NCI-H2227 treated with DMSO at 0.1 percent for 48 hours (cell line): ENCODE measurements at regions not wholly inside any gene's neighbourhood (a gene's known extent, or its start where the extent isn't known, plus 50 kb on each side); places are given as distances from the start of the nearest gene placed in this dataset.
"Not testable (repeated sequence)": the region's sequence is repeated elsewhere in the genome, so short reads cannot be mapped to it uniquely, and the experiment has no call there.

Experiments
- DNase-seq: peaks from one replicate; lab custom pipeline; 2025; lab: John Stamatoyannopoulos, UW

DNA sequence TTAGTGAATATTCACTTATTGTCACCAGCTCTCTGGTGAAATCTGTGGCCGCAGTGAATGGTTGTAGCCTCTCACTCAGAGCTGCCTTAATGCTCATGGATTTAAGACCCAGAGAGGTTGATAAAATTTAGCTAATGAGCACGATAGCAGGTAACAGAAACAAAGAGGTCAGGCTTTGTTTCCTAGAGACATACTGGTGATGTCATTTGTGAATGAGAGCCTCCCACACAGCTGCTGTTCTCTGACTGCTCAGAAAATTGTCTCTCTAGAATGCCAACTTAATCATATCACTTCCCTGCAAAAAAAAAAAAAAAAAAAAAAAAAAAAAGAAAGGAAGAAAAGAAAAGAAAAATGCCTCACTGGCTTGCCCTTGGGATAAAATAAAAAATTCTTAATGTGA, 411.7 kb upstream of the MYT1L start:
- DNase-seq, result no peak

DNA sequence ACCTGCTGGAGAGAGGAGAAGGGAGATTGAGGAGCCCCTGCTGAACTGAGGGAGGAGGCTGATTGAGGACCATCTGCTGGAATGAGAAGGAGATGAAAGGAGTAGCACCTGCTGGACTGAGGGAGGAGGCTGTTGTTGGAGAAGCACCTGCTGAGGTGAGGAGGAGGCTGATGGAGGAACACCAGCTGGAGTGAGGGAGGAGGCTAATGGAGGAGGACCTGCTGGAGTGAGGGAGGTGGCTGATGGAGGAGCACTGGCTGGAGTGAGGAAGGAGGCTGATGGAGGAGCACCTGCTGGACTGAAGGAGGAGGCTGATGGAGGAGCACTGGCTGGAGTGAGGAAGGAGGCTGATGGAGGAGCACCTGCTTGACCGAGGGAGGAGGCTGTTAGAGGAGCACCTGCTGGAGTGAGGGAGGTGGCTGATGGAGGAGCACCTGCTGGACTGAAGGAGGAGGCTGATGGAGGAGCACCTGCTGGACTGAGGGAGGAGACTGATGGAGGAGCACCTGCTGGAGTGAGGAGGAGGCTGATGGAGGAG, 409.2 kb upstream of the MYT1L start:
- DNase-seq, result no peak

DNA sequence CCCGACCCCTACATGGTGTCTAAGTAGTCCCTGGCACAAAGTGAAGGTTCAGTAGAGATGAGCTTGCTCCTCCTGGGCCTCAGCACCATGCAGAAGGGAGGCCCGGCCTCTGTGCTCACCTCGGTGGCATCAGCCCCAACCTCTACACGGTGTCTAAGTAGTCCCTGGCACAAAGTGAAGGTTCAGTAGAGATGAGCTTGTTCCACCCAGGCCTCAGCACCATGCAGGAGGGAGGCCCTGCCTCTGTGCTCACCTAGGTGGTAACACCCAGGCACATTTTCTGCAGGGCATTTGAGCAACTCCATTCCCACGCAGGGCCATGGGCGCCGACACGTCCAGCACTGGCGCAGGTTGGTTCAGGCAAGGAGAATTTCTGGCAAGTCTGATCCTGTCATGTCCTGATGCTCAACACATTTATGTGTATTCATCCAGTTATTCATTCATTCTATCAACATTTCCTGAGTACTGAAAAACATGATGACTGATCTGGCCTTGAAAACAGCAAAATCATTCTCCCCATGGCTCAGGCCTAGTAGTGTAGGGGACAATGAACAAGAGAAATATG, 408.2 kb upstream of the MYT1L start:
- DNase-seq, result no peak

DNA sequence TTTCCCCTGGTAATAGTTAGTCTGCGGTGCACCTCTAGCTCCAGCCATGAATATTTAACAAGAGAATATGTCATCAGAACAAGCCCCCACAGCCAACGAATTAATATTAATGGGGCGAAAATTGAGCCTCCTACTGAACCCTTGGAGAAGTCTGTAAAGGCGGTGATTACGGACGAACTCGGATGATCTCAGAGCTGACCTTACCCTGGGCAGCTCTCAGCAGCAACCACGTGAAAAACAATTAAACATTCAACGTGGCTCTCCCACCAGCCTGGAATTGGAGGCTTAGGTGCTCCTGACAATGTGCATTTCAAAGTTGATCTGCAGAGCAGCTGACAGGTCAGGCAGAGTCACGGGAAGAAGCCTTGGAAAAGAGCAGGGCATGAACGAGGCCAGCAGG, 407.6 kb upstream of the MYT1L start:
- DNase-seq, result peak; percentile 11

DNA sequence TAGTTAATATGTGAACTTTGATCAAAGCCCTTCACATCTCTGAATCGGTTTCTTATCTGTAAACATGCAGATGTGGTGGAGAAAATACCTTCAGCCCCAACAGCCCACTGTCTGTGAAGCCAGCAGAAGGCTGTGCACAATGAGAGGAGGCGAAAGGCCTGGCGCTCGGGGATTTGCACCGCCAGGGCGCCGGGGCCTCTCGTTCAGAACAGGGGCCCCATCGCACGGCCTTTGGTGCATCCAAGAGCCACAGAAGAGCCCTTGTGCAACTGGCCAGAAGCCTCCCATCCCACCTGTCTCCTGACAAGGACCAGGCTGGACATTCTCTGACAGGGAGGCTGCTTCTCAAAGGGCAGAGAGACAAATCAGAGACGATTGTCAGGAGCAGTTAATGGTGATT, 407.2 kb upstream of the MYT1L start:
- DNase-seq, result no peak

DNA sequence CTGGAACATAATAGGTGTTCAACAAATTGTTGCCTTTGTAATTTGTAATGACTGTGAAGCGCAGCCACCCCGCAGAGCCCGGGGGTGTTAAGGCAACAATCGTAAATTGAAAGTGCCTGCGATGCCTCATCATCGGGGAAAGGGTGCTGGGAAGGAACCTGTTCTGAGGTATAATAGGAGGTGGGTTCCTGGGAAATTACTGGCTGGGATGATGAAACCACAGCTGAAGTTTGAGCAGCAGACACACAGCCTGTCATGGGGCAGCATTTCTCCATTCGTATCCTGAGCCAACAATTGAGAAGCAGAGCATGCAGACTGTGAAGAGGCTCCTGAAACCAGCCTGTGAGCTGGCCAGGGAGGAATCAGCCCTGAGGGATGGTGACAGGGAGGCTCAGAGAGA, 404.0 kb upstream of the MYT1L start:
- peak; percentile 28 for DNase-seq

DNA sequence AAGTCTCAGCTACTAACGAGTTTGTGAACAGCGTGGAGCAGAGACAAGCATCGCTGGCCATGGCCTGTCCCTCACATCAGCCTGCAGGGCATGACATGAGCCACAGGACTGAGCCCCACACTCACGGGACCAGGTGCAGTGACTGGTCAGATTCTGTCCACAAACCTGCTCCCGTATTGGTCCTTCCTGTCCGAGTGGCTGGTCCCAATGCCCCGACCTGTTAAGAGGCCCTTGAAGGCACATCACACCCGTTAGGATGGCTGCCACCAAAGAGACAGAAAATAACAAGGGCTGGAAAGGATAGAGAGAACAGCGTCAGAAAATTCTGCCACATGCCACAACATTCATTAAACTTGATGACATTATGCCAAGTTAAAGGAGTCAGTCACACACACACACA, 403.2 kb upstream of the MYT1L start:
- no peak for DNase-seq

DNA sequence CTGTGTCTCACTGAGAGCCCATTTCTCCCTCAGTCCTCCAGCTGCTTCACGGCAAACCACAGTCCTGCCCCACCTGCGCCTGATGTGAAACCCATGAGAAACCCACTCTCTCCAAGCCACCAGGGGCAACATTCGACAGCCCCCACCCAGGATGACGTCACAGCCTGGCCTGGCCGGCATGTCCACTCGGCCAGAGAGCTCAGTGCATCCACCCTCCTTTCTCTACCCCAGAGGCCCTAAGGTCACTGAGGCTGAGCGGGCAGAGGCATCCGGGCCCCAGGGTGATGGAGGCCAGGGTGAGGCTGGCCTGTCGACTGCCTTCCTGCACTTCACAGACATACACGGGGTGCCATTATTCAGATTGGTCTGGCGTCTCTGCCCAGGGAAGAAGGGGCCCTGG, 402.7 kb upstream of the MYT1L start:
- no peak for DNase-seq

DNA sequence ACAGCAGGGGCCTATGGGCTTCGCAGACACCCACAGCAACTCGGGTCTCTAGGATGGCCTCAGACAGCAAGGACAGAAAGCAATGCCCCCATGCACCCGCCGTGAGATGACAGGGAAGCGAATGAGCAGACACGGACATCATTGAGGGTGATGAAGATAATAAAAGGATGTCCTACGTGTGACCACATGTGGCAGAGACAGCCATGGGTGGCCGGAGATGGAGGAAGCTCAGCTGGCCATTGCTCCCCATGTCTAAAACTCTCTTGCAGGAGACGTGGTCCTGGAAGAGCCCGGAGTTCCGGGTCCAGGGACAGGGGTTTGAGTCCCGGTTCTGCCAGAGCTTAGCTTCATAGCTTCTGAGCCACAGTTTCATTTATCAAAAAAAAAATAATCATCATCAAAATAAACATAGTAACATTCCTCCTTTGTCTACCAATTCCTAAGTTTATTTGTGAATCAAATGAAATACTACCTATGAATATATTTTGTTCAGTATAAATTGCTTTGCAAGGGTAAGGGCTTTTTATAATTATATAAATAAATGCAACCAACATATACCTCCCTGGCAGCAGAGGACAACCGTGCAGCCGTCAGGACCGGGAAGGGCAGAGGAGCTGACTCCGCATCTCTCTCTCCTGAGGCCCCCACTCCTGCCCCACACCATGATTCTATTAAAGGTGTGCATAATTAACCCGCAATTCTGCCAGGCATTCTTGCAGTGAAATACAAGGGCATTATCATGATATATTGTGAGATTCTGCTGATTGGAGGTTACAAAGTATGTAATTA, 401.4 kb upstream of the MYT1L start:
- DNase-seq, result no peak

DNA sequence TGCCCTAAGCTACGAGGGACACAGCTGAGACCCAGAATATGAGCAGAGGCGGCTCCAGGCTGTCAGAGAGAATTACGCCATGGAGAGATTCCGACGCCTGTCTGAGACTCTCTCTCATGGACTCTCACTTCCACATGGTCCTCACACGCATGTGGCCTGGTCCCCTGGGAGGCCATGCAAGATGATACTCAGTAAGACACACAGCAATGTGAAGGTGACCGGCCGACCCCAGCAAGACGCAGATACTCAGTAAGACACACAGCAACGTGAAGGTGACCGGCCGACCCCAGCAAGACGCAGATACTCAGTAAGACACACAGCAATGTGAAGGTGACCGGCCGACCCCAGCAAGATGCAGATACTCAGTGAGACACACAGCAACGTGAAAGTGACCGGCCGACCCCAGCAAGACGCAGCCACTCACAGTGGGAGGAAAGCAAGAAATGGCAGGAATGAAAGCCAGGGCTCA, 400.8 kb upstream of the MYT1L start:
- DNase-seq, result no peak

DNA sequence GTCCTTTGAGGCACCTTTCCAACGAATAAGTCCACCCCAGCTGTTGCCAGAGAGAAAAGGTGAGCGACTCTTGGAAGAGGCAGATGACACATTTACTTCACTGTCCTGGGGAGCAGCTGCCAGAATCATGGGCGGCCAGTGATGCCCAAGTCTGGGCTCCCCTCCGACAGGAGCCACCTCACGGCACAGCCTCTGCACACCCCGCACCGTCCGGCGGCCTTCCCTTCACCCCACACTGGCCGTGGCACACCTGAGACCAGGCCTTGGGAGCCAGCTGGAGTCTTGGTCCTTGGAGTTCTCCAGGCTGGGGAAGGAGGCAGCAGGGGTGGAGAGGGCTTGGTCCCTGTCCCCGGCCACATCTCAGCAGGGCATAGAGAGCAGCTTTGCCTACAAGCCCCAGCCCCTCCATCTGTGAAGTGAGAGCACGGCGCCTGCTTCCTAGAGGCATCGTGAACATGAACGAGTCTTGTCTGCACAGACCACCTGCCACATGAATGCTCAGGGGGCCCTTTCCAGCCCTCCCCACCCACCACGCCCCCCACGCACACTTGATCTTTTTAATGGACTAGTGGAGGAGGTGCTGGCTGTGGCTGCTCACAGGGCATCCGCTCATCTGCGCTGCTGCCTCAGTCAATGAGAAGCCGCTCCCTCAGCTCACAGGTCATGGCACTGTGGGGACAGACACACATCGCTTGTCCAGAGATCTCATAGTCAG, 400.2 kb upstream of the MYT1L start:
- no peak for DNase-seq

DNA sequence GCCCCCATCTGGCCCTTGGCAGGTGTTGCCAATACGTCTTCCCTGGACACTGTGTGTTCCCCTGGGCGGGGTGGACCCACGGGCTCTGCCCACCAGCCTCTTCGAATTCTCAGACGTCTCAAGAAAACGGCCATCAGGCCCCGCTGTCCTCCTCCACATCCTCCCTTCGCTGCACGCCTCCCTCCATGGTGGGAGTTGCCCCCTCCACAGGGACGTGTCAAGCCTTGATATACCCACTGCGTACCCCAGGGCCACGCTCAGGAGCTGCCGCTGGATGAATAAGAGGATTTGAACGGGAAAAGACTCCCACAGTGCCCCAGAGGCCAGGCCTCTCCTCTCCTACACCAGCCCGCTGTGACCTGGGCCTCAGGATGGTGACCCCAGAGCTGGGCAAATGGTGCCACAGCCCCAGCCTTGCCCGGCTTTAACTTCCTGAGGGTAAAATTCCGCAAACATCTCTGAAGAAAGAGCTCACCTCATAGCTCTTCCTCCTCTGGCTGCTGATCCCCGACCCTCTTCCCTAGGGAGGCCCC, 399.3 kb upstream of the MYT1L start:
- DNase-seq, result no peak

DNA sequence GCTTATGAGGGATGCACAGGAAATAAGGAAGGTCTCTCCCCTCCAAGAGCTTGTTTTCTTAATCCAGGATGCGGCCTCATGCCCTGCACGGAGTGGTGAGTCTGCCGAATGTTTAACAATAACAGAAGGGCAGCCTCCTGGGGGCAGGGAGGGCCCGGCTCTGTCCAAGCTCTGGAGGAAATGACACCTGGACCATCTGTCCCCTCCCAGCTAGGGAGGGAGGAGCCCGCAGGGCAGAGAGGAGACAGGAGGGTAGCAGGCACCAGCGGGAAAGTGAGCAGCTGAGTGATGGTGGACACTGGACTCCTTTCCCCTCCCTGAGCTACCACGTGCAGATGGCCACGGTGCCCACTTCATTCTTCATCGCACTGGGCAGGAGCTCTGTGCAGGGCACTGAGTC, 398.2 kb upstream of the MYT1L start:
- no peak for DNase-seq

DNA sequence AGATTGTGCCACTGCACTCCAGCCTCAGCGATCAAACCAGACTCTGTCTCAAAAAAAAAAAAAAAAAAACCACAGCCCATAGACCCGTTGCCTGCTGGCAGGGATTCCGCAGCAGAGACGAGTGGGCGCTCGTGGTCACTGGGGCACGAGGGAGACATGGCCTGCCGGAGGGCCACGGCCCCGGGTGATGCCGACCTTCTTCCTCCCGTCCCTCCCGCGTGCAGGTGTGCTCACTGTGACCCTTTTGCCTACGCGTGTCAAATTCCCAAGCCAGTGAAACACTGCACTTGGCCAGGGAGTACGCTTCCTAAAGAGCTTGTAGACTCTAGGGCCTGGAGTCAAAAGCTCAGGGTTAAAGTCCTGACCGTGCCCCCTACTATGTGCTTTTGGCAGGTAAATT, 397.6 kb upstream of the MYT1L start:
- no peak for DNase-seq

DNA sequence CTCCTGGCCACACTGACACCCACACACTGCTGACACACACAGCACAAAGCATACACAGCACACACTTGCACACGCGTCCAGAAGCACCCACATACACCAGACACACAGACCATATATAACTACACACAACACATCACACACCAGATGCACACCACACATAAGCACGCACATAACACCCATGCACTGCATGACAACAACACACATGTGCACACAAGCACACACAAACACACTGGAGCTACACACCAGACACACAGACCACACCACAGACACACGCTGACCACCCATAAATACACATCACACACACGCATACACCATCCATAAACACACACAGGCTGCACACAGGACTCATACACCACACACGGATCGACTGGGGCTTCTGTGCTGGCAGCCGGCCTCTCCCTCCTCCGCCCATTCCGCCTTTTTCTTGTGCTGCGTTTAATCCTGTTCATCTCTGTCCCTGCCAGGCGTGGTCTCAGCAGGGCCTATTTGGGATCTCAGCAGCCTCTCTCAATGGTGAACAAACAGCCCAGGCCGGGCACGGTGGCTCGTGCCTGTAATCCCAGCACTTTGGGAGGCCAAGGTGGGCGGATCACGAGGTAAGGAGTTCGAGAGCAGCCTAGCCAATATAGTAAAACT, 396.9 kb upstream of the MYT1L start:
- DNase-seq, result no peak

DNA sequence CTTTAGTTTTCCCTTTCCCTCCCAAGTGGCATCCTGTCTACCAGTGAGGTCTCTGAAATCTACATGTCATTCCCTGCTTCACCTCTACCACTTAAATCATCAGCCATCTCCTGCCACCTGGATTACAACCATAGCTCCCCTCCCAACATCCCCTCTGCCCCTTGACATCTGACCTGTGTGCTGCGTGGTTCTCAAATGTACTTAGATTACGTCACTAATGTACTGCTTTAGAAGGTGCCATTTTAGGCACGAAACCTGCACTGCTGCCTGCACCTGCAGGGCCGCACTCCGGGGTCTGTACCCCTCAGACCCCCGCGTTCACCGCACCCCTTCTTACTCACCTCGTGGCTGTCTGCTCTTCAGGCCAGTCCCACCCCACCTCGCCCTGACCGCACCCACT, 395.1 kb upstream of the MYT1L start:
- no peak for DNase-seq

DNA sequence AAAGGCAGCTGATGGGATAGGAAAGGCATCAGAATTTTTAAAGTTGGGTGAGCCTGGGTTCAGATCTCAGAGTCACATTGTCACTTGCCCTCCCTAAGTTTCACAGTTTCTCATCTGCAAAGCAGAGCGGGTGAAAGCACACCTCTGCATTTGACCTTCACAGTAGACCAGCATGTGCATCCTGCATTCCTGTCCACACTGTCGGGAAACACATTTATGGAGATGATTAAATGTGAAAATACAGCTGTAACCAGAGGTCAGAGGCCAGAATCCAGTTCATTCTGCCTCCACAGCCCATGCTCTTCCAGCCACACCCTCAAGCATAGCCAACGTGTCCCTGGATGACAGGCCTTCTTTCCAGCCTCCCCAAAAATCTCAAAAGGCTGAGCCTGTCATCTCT, 392.0 kb upstream of the MYT1L start:
- no peak for DNase-seq

DNA sequence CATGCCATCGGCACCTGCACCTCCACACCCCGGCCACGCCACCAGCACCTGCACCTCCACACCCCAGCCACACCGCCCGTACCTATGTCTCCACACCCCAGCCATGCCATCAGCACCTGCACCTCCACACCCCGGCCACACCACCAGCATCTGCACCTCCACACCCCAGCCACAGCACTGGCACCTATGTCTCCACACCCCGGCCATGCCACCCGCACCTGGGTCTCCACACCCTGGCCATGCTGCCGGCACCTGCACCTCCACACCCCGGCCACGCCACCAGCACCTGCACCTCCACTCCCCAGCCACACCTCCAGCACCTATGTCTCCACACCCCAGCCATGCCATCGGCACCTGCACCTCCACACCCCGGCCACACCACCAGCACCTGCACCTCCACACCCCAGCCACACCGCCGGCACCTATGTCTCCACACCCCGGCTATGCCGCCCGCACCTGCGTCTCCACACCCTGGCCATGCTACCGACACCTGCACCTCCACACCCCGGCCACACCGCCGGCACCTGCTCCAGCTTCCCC, 390.3 kb upstream of the MYT1L start:
- no peak for DNase-seq

DNA sequence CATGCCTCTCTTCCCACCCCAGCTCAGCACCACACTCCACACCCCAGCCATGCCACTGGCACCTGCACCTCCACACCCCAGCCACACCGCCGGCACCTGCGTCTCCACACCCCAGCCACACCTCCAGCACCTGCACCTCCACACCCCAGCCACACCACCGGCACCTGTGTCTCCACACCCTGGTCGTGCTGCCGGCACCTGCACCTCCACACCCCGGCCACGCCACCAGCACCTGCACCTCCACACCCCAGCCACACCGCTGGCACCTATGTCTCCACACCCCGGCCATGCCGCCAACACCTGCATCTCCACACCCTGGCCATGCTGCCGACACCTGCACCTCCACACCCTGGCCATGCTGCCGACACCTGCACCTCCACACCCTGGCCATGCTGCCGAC, 389.7 kb upstream of the MYT1L start:
- not testable (repeated sequence) for DNase-seq

DNA sequence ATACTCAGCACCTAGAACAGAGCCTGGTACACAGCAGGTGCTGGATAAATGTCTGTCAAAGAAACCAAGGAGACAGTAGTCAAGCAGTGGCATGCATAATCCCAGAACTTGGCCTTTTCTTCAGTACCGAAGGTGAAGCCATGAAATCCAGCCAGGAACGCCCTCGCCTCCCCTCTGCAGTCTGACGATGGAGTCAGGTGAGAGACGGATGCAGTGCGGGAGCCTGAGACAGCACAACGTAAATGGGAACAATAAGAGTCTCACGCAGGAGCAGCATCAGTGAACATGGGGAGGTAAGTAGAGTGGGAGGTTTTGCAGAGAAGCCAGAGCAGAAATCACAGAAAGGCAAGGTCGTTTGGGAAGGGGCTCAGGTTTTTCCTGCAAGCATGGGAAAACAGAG, 389.3 kb upstream of the MYT1L start:
- no peak for DNase-seq

DNA sequence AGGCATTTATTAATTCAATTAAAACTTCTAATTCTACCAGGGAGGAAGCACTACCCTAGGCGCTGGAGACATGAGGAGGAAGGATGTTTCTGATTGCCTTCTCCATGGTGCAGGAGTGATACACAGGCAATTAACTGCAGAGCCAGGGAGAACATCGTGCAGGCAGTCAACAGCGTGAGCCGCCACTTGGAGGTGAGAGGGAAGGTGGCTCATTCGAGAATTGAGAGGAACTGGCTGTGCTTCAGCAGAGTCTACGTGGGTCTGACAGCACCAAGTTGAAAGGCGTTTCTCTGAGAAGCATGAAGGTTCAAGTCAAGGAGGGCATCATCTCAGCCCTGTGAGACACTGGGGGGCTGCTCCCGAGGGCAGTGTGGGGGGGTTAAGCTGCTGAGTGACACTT, 388.7 kb upstream of the MYT1L start:
- no peak for DNase-seq

DNA sequence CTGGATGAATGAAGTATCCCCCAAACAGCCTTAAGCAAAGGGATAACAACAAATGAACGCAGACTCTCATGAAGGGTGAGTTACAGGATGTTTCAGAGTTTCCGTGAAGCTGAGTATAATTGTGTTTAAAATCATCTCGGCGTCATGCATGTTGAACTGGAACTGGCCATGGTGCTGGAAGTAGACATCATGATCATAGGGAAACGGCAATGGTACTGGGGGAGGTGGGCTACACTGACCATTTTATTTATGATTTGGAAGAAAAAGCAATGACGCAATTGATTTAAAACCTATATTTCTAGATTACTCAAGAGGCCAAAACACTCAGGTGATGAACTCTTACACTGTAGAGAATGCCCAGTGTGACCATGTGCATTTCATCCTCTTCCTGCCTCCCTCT, 387.9 kb upstream of the MYT1L start:
- no peak for DNase-seq
